Forelimb muscle (tissue), 1 donor: ENCODE measurements at regions not wholly inside any gene's neighbourhood (a gene's known extent, or its start where the extent isn't known, plus 50 kb on each side); places are given as distances from the start of the nearest gene placed in this dataset.
"Not testable (repeated sequence)": the region's sequence is repeated elsewhere in the genome, so short reads cannot be mapped to it uniquely, and the experiment has no call there.

Experiments
- DNase-seq: peaks from one replicate; pipeline ENCODE4 v3.0.0-alpha.2; 2013; ENCODE audit warnings: low read depth

DNA sequence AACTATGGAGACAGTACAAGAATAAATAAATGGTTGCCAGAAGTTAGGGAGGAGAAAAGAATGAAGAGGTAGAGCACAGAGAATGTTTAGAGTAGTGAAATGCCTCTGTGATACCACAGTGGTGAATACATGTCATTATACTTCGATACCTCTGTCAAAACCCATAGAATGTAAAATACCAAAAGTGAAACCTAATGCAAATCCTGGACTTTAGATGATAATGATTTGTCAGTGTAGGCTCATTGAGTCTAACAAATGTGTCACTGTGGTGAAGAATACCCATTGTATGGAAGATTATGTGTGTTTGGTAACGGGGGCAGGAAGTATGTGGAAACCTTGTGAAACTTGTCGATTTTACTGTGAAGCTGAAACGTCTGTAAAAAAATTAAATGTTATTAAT, 1106.5 kb upstream of the TMPRSS15 start:
- no peak for DNase-seq

DNA sequence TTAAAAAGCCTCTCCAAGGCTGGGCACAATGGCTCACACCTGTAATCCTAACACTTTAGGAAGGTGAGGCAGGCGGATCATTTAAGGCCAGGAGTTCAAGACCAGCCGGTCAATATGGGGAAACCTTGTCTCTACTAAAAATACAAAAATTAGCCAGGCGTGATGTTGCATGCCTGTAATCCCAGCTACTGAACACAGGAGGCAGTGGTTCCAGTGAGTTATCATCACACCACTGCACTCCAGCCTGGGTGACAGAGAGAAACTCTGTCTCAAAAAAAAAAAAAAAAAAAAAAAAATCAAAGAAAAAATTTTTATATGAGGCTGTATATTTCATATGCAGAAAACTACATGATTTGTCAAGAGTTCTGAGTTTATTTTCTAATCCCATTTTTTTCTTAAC, 1107.1 kb upstream of the TMPRSS15 start:
- DNase-seq, result no peak

DNA sequence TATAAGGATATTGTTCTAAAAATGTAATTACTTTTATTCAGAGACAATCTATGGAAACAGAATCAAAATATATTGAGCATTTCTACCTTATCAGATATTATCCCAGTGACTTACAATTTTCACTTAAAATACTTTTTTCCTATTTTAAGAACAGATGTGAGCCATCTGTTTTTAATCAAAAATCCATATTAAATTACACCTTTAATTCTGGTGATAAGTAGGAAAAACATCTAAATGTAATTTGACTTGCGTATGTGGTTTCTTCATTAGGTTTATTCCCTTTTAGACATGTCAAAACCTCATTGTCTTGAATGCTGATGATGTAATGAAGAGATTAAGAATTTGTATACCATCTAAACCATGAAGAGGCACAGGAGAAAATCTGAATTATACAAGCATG, 1118.8 kb upstream of the TMPRSS15 start:
- DNase-seq, result no peak

DNA sequence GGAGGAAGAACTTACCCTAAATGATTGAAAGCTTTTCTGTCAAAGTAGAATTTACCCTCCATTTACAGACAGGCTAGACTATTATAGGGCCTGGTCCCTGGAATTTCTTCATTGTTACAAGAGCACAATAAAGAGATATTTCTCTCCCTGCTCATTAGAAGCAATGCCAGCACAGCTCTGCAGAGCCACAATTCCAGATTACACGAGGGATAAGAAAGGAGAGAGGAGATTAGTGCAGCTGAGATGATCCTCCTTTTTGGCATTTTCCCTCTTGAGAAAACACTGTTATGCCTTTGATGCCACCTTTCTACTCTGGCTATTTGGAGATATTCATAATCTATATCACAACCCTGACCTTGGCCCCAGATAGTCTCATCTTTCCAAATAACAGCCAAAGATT, 1119.5 kb upstream of the TMPRSS15 start:
- DNase-seq, result no peak

DNA sequence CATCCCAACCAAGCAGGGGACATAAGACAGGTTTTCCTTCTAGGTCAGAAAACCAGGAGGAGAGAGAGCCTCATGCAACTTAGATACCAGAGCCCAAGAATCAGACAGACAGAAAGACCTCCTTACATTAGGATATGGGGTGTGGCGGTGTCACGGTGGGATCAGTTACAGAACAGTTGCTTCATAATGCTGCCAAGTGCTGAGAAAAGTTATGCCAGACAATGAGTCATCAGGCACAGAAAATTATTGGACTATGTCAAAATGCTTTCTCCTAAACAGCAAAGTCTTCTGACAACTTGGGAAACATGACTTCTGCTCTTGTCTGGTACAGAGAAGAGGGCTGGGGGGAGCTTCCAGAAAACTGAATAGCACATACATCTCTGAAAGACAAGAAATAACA, 1120.2 kb upstream of the TMPRSS15 start:
- peak; percentile 22 for DNase-seq

DNA sequence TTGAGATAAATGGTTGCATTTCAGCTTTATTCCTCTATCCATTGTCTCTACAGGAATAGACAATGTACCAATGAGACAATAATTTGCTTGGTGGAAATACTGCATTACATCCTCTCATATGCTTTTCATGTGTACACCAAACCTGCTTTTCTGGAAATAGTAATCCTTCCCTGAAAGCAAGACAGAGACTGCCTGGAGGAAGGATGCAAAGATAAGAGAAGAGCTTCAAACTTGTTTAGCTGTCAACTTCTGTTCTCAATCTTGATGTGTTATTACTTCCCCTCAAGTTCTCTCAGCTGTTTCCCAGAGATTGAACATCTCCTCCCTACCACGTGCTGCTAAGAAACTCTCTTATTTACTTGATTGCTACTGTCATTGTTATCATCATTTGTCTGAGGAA, 1125.4 kb upstream of the TMPRSS15 start:
- DNase-seq, result no peak

DNA sequence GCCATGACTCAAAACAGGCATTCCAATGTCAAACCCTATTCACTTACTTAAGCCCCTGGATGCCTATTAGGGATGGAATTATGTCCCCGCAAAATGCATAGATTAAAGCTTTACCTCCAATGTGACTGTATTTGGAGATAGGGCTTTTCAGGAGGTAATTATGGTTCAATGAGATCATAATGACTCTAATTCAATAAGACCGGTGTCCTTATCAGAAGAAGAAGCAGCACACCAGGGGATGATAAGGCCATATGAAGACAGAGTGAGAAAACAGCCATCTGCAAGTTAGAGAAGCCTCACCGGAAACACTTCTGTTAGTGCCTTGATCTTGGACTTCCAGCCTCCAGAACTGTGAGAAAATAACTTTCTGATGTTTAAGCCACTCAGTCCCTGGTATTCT, 1131.8 kb upstream of the TMPRSS15 start:
- no peak for DNase-seq

DNA sequence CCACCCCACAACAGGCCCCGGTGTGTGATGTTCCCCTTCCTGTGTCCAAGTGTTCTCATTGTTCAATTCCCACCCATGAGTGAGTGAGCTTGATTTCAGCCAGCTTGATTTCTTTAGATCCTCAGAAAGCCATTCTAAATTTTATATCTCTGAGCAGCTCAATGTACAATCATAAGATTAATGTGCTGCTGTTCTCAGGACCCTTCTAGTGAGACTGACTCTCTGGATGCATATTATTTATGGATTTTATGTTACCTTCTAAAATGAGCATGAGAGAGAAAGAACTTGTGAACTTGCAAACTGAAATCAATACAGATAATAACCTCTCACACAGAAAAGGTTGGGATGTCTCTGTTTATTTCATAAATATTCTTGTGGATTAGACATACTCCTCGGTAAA, 1133.5 kb upstream of the TMPRSS15 start:
- DNase-seq, result no peak

DNA sequence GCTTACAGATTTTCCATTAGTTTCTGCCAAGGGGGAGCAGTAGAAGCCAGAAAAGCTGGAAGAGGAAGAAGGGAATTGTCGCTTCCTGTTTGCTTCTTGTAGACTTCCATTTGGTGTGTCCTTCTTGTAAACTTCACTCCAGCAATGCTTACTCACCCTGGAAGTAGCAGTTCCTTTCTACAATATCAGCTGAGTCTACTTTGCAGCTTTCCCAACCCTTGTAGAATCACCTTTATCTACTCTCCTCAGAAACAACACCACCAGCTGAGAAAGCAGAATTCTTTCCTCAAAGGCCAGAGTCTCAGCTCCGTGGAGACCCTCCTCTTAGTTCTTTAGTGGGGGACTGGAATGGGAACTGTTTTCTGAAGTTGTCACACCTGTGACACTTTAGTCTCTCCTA, 1136.7 kb upstream of the TMPRSS15 start:
- no peak for DNase-seq

DNA sequence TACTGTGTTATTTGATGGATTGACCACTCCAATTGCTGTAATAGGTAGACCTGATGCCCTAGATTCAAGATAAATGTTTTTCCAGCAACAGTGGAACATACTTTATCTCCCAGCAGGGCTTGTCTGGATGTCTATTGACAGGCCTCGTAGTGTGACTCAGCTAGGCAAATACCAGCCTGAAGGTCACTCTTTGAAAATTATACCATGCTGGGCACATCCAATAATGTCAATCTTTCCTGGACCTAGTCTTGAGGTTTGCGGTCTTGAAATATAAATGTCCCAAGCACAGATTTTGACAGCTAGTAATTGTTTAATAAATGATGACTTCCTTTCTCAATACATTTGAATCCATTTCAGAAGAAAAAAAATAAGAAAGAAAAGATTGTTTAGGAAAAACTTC, 1138.0 kb upstream of the TMPRSS15 start:
- DNase-seq, result no peak

DNA sequence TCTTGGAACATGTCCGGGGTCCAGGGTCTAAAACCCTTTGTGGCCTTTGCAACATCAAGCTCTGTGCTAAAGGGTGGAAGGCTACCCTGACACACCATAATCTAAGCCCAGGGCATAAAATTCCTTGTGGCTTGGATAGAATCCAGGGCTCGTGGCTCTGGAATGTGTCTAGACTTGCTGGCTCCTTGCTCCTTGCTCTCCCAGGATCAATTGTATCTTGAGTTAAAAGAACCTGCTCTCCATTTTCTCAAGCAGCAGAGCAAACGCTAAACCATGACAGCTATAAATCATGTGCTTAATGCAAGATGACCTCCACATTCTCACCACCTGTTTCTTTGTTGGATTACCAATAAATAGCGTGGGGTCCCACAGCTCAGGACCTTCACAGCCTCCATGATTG, 1140.9 kb upstream of the TMPRSS15 start:
- not testable (repeated sequence) for DNase-seq

DNA sequence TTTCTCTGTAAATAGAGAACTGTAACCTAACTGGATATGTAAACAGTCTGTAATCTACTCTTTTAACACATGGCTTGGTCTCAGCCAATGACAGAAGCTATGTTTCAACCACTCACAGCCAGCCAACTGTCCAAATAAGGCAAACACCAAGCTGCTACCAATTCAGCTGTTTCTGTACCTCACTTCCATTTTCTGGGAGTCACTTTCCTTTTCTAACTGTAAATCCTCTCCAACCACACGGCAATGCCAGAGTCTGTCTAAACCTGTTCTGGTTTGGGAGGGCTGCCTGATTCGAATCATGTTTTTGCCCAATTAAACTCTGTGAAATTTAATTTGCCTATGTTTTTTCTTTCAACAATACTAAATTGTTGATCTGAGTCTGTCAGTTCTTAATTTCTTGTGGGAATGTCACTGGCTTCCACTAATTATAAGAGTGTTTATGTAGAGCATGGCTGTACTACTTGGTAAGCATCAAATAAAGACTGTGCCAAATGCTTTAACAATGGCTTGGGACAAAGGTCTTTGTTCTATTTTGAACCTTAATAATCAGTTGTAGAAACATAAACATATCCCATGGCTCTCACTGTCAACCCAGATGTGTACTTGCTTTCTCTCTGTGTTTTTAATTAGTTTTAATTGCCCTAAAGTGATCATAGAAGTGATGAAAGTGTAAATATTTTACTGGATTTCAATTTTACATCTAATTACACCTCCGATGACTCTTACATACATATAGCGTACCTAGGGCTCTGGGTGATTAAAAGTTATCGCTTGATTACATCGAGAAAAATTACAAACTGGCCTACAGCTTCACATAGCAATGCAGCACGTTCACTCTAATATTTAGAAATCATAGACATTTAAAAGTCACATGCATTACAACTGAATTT, 1144.6 kb upstream of the TMPRSS15 start:
- DNase-seq, result no peak

DNA sequence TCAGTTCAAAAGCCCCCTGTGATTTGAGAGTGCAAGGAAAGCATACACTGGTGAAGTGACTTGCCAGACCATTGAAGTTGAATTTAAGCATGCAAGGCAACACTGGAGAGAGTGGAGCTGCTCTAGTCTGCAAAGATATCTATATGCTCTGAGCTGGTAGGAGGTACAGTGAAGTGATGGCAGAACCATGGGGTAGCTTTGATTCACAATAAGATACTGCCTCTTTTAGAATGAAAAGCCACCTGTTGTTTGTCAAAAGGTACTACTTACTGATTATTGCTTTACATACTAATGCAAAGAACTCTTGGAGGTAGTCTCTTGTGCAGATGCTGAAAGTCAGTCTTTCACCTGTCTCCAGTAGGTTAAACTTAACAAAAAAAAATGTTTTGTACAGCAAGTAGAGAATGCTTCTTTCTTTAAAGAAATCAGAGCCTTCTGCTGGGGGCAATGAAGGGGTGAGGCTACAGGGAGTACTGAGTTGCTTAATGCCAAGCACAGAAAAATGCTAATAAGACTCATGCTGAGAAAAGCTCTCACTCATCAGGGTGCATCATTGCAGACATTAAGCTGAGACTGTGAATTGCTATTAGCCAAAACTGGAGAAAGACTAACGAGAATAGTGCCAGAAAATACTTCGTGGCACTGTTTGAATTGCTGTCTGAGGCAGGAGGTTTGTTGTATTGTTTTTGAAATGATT, 1150.5 kb upstream of the TMPRSS15 start:
- DNase-seq, result no peak

DNA sequence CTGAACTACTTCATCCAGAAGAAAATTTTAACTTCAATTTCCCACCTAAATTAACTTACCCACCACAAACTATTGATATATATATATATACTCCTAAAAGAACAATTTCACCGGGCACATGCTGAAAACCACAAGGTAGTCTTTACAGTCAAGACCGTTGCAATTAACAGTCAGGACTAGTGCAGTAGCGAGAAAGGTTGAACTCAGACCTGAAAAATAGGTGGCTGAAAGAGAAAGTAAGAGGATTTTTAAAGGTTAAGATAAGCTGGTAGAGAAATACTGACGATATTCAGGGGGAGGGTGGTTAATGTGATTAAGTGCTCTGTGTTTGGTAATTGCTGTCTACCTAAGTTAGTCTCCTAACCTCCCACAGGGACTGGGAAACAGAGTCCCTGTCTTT, 1153.5 kb upstream of the TMPRSS15 start:
- no peak for DNase-seq

DNA sequence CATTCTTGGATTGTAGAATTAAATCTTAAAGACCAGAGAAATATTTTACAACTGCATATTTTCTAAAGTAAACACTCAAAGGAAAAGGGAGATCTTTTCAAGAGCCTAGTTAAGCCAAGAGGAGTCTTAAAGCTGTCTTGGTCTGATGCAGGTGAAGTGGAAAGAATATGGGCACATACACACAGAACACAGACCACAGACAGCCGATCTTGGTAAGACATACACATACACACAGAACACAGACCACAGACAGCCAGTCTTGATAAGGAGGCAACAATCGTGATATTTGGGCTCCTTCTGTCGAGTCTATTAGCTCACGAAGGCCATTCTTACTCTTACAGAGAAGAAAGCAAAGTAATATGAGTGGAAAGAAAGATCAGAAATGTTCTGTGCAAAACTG, 1153.9 kb upstream of the TMPRSS15 start:
- no peak for DNase-seq

DNA sequence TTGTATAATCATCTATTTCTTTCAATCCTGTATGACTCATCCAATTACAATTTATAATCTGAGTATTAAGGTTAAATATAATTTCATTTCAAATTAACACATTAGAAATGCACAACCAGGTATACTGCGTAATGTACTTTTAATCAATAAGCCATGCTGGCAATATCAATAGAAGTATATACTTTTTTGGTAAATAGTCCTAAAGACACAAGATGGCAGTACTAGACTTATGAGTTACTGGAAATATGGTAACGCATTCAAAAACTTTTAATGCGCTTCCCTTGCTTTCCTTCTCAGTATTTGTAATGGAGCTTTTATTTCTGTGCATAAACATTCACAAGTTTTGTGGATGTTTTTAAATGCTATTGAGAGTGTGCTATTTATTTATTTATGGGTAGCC, 1162.0 kb upstream of the TMPRSS15 start:
- no peak for DNase-seq

DNA sequence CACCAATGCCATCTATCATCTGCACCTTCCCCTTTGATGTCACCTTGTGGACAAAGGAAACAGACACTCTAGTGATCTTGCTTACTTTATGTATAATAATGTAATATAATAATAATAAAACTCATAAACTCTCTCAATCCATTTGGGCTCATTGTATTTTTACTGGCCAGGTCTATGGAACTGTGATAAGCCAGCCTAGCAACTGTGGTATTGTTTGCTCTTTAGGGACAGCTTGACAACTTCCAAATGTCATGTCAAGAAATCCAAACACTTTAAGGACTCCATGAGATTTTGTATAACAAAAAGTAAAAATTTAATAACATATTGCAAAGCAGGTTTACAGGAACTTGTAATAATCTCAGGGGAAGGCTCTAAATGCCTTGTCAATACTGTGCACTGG, 1163.4 kb upstream of the TMPRSS15 start:
- no peak for DNase-seq

DNA sequence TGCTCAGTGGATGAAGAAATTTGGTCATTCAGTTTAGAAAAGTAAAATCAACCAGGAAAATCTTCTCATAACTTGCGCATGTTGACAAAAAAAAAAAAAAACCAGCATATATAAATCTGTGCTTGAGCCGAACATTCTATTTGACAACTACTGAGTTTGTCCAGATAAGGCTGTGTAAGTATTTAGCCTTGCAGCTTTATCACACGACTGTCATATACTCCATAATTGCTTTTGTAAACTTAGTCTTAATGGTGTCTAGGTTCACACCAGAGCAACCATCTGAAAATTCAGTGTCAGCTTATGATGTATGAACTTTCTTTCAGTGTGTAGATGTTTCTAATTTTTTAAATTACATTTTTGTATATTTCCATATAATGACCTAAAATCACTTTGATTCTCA, 1173.8 kb upstream of the TMPRSS15 start:
- DNase-seq, result no peak

DNA sequence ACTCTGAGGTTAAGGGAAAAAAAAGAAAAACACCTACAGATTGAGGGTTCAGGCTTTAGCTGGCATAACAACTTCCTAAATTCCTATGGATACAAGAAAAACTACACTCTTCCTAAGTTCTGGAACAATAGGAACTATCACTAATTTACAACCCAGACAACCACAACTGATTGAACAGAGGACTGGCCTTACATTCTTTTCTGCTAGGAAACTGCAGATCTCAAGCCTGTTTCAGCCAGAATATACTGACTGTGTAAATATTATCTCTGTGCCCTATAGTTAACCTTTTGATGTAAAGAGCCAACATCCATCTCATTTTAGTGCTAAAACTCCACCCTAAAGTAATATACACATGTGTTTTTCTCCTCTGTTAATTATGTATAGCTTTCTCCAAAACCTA, 1186.5 kb upstream of the TMPRSS15 start:
- no peak for DNase-seq

DNA sequence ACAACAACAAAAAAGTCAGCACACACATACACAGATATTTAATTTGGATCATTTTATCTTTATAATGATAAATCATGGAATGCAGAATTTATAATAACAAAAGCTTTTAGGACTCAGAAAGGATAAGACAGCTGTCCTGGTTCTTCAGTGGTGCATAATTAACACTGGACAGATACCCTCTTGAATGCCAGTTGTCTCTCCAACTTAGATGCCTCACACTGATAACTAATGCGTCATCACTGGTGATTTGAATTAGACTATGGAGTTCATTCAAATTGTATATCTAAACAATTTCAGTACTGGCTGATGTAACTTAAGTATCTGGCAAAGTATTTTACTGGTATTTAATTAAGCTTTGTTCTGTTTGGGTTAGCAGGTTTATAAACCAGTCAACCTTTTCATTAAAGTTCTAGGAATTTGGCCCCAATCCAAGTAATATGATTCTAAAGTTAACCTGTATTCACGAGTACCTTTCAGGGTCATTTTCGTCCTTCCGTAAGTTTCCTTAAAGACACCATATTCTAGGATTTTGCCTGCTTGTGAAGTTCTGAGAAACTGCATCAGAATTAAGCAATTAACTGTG, 1199.5 kb upstream of the TMPRSS15 start:
- DNase-seq, result no peak

DNA sequence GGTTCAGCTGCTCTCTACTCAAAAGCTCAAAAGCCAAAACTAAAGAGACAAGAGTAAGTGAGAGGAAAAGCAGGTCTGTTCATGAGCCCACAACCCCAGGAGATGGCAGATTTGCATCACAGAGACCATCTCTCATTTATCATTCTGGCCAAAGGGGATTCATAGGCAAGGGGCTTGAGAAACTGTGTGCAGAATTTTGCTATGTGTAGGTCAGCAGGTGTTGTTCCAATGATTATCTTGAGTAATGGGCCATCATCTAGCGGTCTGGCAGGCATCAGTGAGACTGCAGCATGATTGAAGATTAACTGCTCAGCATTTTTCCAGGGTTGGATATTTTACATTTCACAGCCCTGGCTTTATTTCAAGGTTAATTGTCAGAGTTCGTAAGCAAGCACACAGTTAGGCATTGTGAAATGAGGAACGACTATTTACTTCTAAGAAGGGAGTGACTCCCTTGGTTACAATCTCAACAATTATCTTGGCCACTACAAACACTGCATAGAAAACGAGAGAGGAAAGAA, 1204.6 kb upstream of the TMPRSS15 start:
- no peak for DNase-seq

DNA sequence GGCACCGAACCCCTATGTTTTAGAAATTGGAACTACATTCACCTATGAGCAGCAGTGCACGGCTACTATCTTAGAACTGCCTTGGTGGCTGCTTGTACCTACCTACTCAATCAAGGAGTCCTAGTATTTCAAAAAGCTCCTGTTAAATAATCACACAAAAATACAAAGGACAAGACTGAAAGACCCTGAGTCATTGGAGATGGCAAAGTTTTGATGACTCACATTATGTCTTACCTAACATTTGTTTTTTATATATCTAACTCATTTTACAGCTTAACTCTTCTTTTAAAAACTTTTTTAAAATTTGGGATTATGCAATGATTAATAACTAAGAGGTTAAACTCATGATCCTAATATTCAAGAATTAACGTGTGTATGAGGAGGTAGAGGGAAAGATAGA, 1206.0 kb upstream of the TMPRSS15 start:
- DNase-seq, result no peak
